ENCODE measurements at regions not wholly inside any gene's neighbourhood (a gene's known extent, or its start where the extent isn't known, plus 50 kb on each side); places are given as distances from the start of the nearest gene placed in this dataset.
"Not testable (repeated sequence)": the region's sequence is repeated elsewhere in the genome, so short reads cannot be mapped to it uniquely, and the experiment has no call there.

DNA sequence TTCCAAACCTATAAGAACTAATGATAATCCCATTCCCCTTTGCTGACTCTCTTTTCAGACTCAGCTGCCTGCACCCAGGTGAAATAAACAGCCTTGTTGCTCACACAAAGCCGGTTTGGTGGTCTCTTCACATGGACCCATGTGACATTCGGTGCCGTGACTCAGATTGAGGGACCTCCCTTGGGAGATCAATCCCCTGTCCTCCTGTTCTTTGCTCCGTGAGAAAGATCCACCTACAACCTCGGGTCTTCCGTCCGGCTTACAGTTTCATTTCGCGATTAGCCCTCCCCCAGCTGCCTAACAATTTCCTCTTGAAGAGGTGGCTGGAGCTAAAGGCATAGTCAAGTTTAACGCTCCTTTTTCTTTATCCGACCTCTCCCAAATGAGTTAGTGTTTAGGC lies 1324.0 kb downstream of the XPNPEP1 start:
- TF ChIP-seq, protein P1, sequence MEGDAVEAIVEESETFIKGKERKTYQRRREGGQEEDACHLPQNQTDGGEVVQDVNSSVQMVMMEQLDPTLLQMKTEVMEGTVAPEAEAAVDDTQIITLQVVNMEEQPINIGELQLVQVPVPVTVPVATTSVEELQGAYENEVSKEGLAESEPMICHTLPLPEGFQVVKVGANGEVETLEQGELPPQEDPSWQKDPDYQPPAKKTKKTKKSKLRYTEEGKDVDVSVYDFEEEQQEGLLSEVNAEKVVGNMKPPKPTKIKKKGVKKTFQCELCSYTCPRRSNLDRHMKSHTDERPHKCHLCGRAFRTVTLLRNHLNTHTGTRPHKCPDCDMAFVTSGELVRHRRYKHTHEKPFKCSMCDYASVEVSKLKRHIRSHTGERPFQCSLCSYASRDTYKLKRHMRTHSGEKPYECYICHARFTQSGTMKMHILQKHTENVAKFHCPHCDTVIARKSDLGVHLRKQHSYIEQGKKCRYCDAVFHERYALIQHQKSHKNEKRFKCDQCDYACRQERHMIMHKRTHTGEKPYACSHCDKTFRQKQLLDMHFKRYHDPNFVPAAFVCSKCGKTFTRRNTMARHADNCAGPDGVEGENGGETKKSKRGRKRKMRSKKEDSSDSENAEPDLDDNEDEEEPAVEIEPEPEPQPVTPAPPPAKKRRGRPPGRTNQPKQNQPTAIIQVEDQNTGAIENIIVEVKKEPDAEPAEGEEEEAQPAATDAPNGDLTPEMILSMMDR (IDR thresholded peaks at IDR 0.05; ENCODE audit: low read length), result not testable (repeated sequence)
- not testable (repeated sequence) for TF ChIP-seq EZH2 (IDR thresholded peaks at IDR 0.05; ENCODE audit: borderline replicate concordance, low read length)

All from OCI-LY1 (cell line).